C4-2B (cell line): ENCODE measurements at regions not wholly inside any gene's neighbourhood (a gene's known extent, or its start where the extent isn't known, plus 50 kb on each side); places are given as distances from the start of the nearest gene placed in this dataset.

Experiments used
- H3K27ac ChIP-seq: fragments of 450-650 bp; 2 replicates; pipeline ENCODE4 v1.5.1; 2017
- ZFX ChIP-seq: fragments of 450-650 bp; IDR thresholded peaks from 2 replicates; pipeline ENCODE4 v1.6.1; 2017
- TF ChIP-seq, protein P1 (sequence below): fragments of 450-650 bp; conservative IDR thresholded peaks from 2 replicates; pipeline ENCODE4 v1.5.1; 2017; ENCODE audit warnings: mild to moderate bottlenecking

DNA sequence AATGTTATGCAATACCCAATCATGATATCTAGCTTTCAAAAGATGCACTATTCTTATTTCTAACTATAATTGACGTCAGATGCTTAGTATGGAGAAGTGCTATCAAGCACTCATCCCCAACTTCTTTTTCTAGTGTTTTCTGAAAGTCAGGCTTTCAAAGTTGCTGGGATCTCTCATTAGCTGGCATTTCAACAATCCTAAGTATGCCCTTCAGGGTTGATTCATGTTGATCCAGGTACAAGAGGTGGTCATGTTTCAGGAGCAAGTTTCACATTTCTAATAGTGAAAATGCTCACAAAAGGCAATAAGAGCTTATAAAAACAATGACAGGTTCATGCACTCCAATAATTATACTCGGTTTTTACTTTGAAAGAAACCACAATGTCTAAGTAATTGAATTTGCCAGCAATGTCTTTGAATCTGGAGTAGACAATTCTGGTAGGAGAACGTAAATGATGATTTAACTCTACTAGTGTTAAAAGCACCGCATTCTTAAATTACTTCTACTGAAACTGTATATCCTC, 193.7 kb upstream of the KHDRBS2 start:
- TF ChIP-seq ZFX, result no peak
- TF ChIP-seq, protein P1, sequence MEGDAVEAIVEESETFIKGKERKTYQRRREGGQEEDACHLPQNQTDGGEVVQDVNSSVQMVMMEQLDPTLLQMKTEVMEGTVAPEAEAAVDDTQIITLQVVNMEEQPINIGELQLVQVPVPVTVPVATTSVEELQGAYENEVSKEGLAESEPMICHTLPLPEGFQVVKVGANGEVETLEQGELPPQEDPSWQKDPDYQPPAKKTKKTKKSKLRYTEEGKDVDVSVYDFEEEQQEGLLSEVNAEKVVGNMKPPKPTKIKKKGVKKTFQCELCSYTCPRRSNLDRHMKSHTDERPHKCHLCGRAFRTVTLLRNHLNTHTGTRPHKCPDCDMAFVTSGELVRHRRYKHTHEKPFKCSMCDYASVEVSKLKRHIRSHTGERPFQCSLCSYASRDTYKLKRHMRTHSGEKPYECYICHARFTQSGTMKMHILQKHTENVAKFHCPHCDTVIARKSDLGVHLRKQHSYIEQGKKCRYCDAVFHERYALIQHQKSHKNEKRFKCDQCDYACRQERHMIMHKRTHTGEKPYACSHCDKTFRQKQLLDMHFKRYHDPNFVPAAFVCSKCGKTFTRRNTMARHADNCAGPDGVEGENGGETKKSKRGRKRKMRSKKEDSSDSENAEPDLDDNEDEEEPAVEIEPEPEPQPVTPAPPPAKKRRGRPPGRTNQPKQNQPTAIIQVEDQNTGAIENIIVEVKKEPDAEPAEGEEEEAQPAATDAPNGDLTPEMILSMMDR, result no peak
- no peak overlapping the region for H3K27ac ChIP-seq

- H3K27ac ChIP-seq, result no peak overlapping the region
- TF ChIP-seq ZFX, result no peak
- TF ChIP-seq, protein P1, result no peak
These were observed 188.8 kb upstream of the KHDRBS2 start for GRCh38 chr6:62474793-62475192.

DNA sequence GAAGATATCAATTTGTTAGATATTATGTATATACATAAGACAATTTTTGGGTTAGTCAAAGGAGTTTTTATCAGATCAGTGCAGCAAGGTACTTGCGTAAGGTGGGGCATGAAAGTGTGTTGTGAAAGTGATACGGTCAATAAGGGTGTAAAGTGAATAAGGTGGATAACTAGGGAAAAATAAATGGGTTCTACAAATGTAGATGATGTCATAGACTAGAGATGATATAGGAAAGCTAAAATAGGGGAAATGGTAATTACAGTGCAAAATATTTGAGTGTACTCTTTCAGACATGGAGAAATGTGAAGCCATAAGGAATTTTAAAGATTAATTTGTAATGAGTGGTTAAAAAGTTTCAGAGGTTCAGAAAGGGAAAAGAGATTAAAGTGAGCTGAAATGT, 180.6 kb upstream of the KHDRBS2 start:
- H3K27ac ChIP-seq, result no peak overlapping the region
- no peak for TF ChIP-seq ZFX
- TF ChIP-seq, protein P1, result no peak

GRCh38 chr6:62465206-62465605, 179.2 kb upstream of the KHDRBS2 start:
- TF ChIP-seq ZFX, result no peak
- H3K27ac ChIP-seq, result no peak overlapping the region

- no peak overlapping the region for H3K27ac ChIP-seq
- no peak for TF ChIP-seq ZFX
- TF ChIP-seq, protein P1, result no peak
These were observed 166.6 kb upstream of the KHDRBS2 start for GRCh38 chr6:62452586-62452985.

GRCh38 chr6:62446647-62447316, 160.8 kb upstream of the KHDRBS2 start:
- no peak overlapping the region for H3K27ac ChIP-seq
- TF ChIP-seq, protein P1, result no peak
- TF ChIP-seq ZFX, result no peak

- TF ChIP-seq, protein P1, result no peak
- peak overlapping the region; percentile 48 for H3K27ac ChIP-seq
These were observed 159.5 kb upstream of the KHDRBS2 start for GRCh38 chr6:62445521-62445920.

DNA sequence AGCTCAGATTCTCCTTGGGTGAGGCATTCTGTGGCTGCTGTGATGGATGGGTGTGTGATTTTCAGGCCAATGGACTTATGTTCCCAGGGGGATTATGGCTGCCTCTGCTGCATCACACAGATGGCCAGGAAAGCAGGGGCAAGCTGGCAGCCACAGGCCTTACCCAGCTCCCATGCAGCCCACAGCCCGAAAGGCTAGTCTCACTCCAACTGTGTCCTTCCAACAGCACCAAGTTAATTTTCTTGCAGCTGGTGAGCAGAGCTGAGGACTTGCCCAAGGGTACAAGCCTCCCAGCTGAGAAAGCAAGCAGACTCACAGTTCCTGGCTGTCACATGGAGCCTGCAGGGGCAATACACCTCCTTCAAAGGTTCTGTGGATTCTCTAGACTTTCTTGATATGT, 155.2 kb upstream of the KHDRBS2 start:
- no peak for TF ChIP-seq ZFX
- TF ChIP-seq, protein P1, result no peak
- no peak overlapping the region for H3K27ac ChIP-seq
